GM18907 (cell line): ENCODE measurements at regions not wholly inside any gene's neighbourhood (a gene's known extent, or its start where the extent isn't known, plus 50 kb on each side); places are given as distances from the start of the nearest gene placed in this dataset.
"Not testable (repeated sequence)": the region's sequence is repeated elsewhere in the genome, so short reads cannot be mapped to it uniquely, and the experiment has no call there.

Source experiments
- ATAC-seq: cut with Tn5 transposase; IDR thresholded peaks from one replicate; pipeline ENCODE4 v1.9.1; 2021; ENCODE audit warnings: mild to moderate bottlenecking, moderate library complexity; ENCODE audit not compliant: unreplicated experiment

DNA sequence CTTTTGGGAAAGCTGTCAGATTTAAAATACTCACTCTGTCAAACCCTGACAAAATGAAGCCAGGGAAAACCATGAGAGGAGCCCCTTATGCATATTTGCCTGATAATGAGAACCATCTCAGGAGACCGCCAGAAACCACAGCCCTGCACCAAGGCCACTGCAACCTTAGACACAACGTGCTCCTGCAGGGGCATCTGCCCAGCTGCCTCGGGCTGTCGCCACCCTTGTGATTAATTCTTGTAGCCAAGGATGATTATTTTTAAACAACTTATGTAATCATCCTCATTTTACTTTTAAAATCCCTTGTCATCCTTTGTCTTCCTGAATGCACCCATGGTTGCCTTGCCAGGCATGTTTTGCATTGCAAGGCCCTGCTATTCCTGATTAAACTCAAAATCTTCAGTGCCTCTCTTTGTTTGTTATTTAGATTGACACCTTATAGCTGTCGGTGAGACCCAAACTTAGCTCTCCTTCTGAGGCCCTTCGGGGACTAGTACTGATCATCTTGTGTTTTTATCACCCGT is 766.4 kb upstream of the TMEM132C start:
- no peak for ATAC-seq

DNA sequence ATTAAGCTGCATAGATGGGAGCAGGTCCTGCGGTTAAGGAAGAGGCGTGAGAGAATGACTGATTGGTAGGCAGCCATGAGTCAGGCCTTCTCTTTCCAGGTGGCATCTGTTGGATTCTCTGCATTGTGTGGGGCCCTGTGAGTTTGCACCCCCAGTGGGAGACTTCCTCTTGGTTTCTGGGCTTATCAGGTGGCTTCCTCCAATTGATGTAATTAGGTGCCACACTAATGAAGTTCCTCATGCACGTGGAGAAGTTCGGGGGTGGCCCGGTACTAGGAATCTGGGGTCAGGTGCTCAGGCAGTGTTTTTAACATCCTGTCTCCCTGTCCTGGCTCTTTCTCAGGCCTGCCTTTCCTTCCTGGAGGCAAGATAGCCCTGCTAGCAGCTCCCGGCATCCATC is 765.1 kb upstream of the TMEM132C start:
- no peak for ATAC-seq

- no peak for ATAC-seq
These were observed 763.7 kb upstream of the TMEM132C start for GRCh38 chr12:127503246-127503645.

DNA sequence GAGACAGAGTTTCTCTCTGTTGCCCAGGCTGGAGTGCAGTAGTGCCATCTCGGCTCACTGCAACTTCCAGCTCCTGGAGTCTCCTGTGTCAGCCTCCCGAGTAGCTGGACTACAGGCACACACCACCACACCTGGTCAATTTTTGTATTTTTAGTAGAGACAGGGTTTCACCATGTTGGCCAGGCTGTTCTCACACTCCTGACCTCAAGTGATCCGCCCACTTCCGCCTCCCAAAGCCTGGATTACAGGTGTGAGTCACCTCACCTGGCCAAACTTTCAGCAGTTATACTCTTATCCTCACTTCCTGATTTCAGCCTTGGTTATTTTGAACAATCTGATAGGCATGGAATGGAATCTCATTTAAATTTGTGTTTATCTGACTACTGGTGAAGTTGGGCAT is 763.0 kb upstream of the TMEM132C start:
- ATAC-seq: not testable (repeated sequence)

- no peak for ATAC-seq
These were observed 762.1 kb upstream of the TMEM132C start for GRCh38 chr12:127504874-127505273.

DNA sequence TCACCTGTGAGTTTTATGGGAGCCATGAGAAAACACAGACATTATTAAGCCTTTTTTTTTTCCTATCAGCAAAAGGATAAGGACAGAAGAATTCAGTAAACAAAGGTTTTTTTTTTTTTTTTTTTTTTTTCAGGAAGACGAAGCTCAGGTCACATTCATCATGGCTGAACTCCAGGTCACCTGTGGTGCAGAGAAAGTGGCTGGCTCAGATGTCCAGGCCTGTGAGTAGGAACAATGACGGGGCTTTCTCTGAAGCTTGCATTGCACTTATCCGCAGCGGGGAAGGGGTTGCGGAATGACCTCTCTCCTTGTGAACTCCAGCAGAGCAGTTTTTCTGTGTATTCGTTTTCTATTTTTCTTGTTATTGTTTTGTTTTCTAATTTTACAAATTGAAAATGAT is 759.6 kb upstream of the TMEM132C start:
- ATAC-seq: no peak

DNA sequence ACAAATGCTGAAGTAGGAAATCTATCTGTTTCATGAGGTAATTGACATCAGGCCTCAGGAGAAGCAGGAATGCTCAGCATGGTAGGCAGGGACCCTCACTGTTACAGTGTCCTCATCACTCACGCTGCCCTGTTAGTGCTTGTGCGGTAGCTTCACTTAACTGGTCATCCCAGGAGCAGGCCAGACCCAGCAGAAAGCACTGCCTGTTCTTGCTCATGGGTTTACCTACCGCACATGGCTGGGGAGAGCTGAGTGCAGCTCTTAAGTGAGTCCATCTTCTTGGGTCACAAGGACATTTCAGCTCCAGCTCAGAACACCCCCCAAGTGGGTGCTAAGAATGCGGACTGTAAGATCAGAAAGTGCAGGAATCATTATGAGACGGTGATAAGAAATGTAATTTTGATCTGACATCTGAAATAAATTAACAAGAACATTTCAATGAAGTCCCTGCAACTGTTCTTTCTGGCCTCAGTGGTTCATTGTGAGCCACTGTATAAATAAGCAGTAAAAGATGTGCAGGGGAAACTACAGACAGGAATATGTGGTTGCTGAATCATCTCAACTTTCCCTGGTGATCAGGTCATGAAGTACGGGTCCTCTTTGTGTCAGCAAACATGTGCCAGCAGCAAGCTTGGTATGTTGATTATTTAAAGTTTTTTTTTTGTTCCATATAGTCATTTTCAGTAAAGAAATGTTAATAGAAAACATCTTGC is 757.7 kb upstream of the TMEM132C start:
- no peak for ATAC-seq

GRCh38 chr12:127515941-127516340 is 751.0 kb upstream of the TMEM132C start:
- ATAC-seq: no peak

GRCh38 chr12:127516467-127516866 is 750.5 kb upstream of the TMEM132C start:
- no peak for ATAC-seq

GRCh38 chr12:127519779-127520178 is 747.2 kb upstream of the TMEM132C start:
- ATAC-seq: no peak

DNA sequence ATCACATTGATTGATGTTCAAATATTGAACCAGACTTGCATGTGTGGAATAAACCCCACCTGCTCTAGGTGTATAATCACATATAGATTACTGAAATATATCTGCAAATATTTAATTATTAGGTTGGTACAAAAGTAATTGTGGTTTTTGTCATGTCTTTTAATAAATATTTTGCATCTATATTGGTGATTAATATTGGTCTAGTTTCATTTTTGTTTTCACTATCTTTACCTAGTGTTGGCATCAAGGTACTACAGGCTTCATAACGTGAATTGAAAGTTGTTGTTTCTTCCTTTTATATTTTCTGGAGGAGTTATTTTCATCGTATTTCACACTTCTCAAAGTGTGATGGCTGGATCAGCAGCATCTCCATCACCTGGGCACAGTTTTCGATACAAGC is 740.0 kb upstream of the TMEM132C start:
- ATAC-seq: no peak

DNA sequence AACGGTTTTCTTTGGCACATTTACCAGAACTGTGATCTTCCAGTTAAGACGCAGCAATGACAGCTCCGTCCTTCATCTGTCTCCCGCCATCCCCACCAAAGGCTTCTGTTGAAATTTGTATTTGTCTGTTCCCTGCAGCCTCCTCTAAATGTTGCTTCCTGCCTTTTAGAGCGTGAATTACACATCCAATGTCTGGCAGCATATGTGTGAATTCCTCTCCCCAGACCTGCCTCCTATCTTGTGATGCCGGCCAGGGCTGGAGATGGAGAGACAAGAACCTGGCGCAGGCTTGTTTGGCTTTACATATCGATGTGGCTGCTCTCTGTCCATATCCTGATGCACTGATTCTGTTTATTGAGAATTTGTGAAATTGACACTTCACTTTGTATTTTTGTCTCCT is 738.4 kb upstream of the TMEM132C start:
- ATAC-seq: no peak

- ATAC-seq: no peak
These were observed 735.4 kb upstream of the TMEM132C start for GRCh38 chr12:127531542-127531941.

DNA sequence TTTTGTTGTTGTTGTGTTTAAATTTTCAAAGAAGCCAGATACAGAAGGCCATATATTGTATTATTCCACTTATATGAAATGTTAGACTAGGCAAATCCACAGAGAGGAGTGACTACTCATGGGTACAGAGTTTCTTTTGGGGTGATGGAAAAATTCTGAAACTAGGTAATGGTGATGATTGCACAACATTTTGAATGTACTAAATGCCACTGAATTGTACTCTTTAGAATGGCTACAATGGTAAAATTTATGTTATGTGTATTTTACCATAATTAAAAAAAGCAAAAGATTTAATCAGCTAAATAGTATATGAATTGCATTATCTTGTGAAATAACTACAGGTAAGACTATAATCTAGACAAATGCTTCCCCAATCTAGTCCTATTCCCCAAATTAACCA is 733.6 kb upstream of the TMEM132C start:
- no peak for ATAC-seq

GRCh38 chr12:127536833-127537428 is 730.0 kb upstream of the TMEM132C start:
- ATAC-seq: no peak

GRCh38 chr12:127538316-127538715 is 728.7 kb upstream of the TMEM132C start:
- no peak for ATAC-seq

DNA sequence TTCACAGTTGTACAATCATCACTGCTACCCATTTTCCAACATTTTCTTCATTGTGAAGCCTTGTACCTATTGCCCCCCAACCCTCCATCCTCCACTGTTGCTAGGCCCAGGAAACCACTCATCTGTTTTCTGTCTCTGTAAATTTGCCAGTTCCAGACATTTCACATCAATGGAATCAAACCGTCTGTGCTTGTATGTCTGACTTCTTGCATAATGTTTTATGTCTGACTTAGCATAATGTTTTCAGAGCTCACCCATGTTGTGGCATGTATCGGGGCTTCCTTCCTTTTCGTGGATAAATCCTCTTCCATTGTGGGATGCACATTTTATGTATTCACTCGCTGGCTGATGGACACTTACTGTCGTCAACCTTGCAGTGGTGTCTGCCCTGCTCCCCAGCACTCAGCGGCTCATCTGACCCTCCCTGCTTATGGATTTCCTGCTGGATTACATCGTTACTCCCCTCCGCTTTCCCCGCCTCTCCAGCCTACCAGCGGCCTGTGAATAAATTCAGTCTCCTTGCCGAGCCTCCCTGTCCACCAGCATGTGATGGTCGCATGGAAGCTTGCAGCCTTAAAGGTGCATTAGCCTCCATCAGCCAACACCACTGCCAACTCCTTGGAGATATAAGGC is 727.6 kb upstream of the TMEM132C start:
- no peak for ATAC-seq

DNA sequence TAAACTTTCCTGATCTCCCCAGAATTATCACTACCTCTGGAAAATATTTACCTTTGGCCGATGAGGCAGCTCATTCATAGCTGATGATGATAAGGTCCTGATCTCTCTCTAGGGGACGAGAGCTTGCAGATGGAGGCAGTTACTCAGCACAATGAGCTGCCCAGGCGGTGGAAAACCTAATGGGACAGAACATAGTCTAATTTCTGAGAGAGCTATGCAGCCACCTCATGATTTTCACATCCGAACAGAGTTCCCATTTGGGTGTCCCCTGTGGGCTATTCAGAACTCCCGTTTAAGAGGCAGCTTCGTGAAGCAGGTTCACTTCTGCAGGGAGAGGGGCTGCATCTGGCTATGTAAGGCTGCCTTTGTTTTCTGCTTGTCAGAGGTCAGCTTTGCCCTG is 724.6 kb upstream of the TMEM132C start:
- no peak for ATAC-seq

GRCh38 chr12:127542931-127543330 is 724.0 kb upstream of the TMEM132C start:
- no peak for ATAC-seq

DNA sequence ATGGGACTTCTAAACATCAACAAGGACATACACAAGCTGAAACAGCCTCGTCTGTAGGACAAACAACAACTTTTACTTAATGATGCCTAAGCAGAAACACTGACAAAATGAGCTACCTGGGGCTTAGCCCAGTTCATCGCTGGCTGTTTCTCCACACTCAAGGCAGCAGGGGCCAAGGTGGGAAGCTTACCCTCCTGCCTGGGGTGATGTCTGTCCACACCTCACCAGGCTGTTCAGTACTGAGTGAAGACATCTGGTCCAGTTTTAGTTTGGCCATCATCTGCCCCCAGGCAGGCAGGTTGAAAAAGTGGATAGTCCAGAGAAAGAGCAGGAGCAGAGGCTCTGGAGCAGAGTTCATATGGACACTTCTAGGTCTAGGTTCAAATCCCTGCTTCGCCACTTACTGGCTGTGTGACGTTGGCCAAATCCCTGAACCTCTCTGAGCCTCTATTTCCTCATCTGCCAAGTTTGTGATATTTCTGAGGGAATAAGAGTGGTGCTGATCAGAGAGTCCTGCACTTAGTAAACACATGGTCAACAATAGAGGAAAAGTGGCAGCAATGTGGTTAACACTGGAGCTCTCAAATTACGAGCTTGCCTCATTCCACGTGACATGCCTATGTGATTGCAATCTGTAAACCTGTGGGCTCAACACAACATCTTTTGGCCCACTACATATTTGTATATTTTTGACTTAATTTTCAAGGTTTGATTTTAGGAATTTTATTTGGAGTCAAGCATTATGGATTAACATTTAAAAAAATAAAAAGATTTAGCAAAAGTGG is 720.1 kb upstream of the TMEM132C start:
- no peak for ATAC-seq

DNA sequence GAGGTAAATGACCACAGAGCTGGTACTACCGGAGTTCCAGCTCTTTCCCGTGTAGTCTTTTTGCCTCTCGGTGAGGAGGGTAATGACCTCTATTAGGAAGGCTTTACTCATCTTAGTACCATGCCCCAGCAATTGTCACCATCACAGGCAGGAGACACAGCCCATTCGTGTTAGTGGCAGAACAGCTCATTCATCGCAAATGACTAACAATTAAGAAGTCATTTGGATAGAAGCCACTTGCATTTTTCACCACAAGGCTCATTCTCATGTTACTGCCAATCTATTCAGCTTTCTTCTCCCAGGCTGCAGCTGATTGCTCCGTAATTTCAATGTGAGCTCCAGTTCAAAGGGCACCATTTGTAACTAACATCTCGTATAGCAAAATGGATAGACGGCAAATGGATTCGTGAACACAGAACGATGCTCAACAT is 718.8 kb upstream of the TMEM132C start:
- no peak for ATAC-seq
